Left lobe of liver (tissue), 2 donors: ENCODE measurements at regions not wholly inside any gene's neighbourhood (a gene's known extent, or its start where the extent isn't known, plus 50 kb on each side); places are given as distances from the start of the nearest gene placed in this dataset.

Experiments
- ATAC-seq: fragments of 200-7000 bp; cut with Tn5 transposase; one replicate; pipeline ENCODE4 v1.9.1; 2020; ENCODE audit warnings: mild to moderate bottlenecking, moderate library complexity
- DNase-seq: peaks from one replicate; pipeline ENCODE4 v3.0.0-alpha.2; 2020; ENCODE audit warnings: low spot score
- donor health status: DM: no; HTN: no; CAD: no; lungs with moderate emphysema.
- donor health status: DM: no; HTN: yes; CAD: no.

GRCh38 chr21:41671859-41672542, 94.9 kb downstream of the RIPK4 start:
- DNase-seq (no peak), ATAC-seq (no peak)

DNA sequence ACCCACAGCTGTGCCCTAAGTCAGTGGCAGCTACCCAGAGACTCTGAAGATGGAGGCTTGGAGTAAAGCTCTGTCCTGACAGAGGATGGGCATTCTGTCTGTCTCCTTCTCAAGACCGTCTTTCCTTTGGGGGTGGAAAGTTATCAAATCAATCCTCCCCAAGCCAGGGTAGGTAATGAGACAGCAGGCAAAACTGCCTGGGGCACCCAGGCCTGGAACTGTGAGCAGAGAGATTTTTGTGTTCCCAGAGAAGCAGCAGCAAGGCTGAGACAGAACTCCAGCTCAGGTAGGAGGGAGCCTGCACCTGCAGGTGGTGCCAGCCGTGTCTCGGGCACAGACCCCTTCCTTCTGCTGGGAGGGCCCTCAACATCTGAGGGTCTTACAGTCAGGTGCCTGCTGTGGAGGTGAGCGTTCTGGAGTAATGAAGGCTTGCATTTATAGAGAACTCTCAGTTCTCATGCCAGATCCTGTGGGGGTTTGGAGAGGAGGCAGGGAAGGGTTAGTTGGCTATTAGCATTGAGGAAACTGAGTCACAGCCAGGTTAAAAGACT, 95.6 kb downstream of the RIPK4 start:
- ATAC-seq (no peak), DNase-seq (no peak)

DNA sequence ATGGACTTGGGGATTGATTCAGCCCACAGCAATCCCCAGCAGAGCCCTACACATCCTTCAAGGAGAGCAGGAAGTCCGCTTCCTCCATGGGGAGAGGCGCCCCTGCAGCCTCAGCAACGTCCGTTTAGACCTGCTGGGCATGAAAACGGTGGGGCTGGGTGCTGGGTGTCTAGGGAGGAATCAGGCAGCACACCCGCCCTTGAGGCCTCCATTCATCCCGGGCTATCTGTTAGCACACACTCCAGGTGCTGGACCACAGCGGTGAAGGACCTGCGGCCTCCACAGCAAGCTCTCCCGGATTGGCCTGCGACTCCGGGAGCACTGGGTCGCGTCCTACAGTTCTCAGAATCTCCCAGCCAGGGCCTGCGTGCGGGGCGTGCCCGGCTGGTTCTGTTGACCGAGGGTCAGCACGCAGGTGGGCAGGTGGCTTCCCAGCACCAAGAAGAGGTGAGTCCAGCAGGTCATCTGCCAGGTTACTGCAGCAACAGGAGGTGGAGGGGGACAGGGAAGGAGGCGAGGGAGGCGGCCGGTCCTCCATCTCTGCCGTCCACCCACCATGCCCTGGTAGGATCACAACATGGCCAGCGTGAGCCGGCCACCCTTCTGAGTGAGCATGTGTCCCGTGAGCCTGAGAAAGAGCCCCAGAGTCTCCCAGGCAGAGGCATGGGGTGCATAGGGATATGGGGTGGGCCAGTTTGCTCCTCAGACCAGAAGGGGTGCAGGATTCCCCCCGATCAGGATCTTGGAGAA, 96.6 kb downstream of the RIPK4 start:
- ATAC-seq (no peak), DNase-seq (no peak)

- DNase-seq (no peak), ATAC-seq (no peak)
Measured at GRCh38 chr21:41669533-41669830, 97.4 kb downstream of the RIPK4 start.

- ATAC-seq: no peak
- DNase-seq: no peak
Measured at GRCh38 chr21:41668686-41669532, 97.9 kb downstream of the RIPK4 start.

DNA sequence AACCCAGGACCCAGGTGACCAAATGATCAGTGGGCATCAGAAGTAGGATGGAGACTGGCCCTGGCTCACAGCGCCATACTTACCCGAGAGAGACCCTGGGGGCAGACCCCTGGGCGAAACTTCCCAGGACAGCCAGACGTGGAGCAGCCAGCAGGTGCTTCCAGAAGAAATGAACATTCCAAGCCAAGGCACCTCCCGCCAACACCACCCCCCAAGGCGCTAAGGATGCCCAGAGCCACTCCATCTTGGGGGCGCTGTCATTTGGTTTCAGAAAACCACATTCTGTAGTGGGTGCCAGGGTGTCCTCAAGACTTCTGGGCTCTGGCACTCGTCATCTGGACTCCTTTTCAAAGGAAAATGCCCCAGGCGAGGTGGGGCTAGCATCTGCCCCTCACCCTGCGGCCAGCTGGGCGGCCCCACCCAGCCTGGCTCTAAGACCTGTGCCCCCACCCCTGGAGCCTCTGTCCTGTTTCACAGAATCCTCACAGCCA, 98.8 kb downstream of the RIPK4 start:
- DNase-seq (no peak), ATAC-seq (no peak)

DNA sequence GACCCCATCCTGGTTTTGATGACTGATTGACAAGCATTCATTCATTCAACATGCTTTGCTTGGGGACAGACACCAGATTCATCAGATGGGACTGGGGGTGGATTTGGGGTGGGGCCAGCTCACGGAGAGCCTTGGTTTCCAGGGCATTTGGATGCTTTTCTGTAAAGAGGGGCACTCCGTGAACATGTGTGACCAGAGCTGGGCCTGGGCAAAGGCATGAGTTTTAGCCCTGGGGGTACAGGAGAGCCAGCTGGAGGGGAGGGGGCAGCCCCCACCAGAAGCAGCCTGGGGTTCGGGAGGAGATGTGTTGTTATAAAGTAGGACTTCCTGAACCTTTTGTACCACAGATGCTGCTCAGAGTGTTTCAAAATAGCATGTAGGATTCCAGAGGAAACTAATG, 99.7 kb downstream of the RIPK4 start:
- no peak for DNase-seq
- ATAC-seq: no peak

GRCh38 chr21:41666641-41667081, 100.2 kb downstream of the RIPK4 start:
- DNase-seq: no peak
- peak; percentile 13 for ATAC-seq

DNA sequence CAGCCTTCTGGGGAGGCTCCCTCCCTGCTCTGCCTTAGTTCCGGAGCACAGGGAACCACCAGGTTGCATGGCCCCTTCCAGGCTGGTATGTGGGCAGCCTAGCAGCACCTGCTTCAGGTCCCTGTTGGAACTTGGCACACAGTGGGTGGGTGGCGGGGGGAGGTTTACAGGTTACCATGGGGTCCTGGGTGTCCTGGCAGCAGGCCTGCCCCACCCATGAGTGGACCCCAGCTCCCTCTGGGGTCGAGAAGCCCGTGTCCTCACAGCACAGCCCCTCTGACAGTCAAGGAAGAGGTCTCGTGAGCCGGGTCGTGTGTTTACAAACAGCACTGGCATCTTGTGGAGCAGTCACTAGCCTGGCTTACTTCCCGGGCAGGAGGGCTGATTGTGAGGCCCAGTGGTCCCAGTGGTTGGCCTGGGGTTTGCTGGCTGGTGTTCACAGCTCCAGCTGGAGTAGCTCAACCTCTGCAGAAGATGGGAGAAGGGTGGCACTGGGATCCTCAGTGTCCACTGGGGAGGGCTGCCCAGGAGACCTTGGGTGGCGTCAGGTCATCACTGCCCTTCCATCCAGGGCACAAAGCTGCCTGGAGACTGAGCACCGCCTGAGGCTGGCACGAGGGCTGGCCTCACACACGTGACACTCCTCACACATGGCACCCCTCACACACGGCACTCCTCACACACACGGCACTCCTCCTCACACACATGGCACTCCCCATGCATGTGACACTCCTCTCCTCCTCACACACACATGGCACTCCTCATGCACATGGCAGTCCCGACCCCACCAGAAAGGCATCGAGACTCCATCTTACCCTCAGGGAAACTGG, 100.9 kb downstream of the RIPK4 start:
- DNase-seq (no peak), ATAC-seq (no peak)

DNA sequence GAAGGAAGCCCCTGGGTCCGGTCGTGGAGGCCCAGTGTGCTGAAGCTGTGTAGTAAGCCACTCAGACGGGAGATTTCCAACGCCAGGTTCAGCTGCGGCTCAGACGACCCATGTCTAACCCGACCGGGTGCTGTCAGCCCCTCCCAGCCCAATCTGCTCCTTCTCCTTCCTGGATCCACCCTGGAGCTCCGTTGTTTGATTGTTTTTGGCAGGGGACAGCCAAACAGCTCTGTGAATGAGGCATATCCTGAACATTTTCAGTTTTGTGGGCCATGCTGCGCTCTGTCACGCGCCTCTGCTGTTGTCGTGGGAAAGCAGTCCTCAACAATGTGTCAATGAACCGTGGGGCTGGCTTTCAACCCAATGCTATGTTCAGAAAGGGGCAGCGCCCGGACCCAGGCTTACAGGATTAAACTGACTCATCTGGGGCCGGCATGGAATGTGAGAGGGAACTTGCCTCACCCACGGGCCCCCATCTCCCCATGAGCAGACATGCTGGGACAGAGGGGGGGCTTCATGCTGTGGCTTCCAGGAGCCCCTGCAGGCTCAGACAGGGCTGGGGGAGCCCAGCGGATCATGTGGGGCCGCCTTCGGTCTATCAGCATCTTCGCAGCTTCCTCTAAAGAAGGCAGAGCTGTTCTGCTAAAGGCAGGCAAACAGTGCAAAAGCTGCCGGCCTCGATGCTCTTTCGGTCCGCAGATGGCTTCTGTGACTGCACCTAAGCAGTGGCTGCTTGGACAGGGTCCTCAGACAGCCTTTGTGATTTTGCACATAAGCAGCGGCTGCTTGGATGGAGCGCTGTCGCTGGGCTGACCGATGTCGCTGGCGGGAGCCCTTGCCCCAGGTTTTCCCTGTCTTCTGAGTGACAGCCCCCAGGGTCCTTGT, 101.7 kb downstream of the RIPK4 start:
- ATAC-seq: peak; percentile 16
- DNase-seq: no peak

GRCh38 chr21:41663805-41664788, 102.8 kb downstream of the RIPK4 start:
- ATAC-seq: peak; percentile 67

GRCh38 chr21:41662761-41663160, 104.1 kb downstream of the RIPK4 start:
- ATAC-seq (no peak), DNase-seq (no peak)

More at GRCh38 chr21:41663805-41664788, 102.8 kb downstream of the RIPK4 start:
- DNase-seq: no peak

GRCh38 chr21:41662161-41662560, 104.7 kb downstream of the RIPK4 start:
- ATAC-seq (no peak), DNase-seq (no peak)

- no peak for ATAC-seq
- DNase-seq: no peak
Measured at GRCh38 chr21:41660748-41661147, 106.1 kb downstream of the RIPK4 start.

GRCh38 chr21:41659791-41660560, 106.9 kb downstream of the RIPK4 start:
- DNase-seq: no peak
- peak; percentile 45 for ATAC-seq

DNA sequence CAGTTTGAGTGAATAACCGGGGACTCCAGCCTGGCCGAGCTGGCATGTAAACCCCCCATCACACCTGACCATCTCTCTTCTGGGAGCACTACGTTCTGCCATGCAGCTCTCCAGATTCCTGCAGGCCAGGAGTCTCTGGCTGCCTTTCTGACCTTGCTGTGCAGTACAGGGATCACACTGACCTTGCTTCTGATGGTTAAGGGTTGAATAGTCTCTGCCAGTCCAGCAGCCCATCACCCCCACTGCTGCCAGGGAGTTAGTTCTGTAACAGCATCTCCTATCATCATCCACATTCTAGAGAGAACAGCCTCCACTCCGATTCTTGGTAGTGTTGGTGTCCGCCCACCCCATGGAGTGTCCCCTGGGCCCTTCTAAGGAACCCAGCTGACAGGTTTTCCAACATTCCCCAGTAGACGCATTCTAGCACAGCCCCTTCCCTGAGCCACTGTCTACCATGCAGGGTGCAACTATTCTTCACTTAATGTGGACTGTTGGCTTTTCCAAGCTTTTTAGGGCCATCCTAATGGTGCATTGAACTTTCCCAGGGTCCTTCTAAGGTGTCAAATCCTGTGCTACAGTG, 109.8 kb downstream of the RIPK4 start:
- ATAC-seq: no peak
- DNase-seq: no peak

GRCh38 chr21:41655259-41655658, 111.6 kb downstream of the RIPK4 start:
- ATAC-seq (no peak), DNase-seq (no peak)
